ENCODE measurements at regions not wholly inside any gene's neighbourhood (a gene's known extent, or its start where the extent isn't known, plus 50 kb on each side); places are given as distances from the start of the nearest gene placed in this dataset.

- H3K4me3 ChIP-seq (ENCODE audit: low read length), result no peak overlapping the region
- no peak for DNase-seq (ENCODE audit: low read depth)
- no peak for TF ChIP-seq CTCF (conservative IDR thresholded peaks at IDR 0.05; ENCODE audit: low read depth, low read length)
These were observed 374.4 kb upstream of the MARCKS start for GRCh38 chr6:113482771-113483170.

- DNase-seq (ENCODE audit: low read depth), result no peak
- no peak overlapping the region for H3K4me3 ChIP-seq (ENCODE audit: low read length)
- TF ChIP-seq CTCF (conservative IDR thresholded peaks at IDR 0.05; ENCODE audit: low read depth, low read length), result no peak
These were observed 370.9 kb upstream of the MARCKS start for GRCh38 chr6:113486199-113486598.

- TF ChIP-seq CTCF (conservative IDR thresholded peaks at IDR 0.05; ENCODE audit: low read depth, low read length), result no peak
- no peak for DNase-seq (ENCODE audit: low read depth)
These were observed 369.6 kb upstream of the MARCKS start for GRCh38 chr6:113487489-113488058.

GRCh38 chr6:113488061-113488460 lies 369.1 kb upstream of the MARCKS start:
- no peak overlapping the region for H3K4me3 ChIP-seq (ENCODE audit: low read length)
- no peak for DNase-seq (ENCODE audit: low read depth)
- TF ChIP-seq CTCF (conservative IDR thresholded peaks at IDR 0.05; ENCODE audit: low read depth, low read length), result no peak

More at GRCh38 chr6:113487489-113488058, 369.6 kb upstream of the MARCKS start:
- no peak overlapping the region for H3K4me3 ChIP-seq (ENCODE audit: low read length)

- no peak for DNase-seq (ENCODE audit: low read depth)
- no peak overlapping the region for H3K4me3 ChIP-seq (ENCODE audit: low read length)
- peak; percentile 29 for TF ChIP-seq CTCF (conservative IDR thresholded peaks at IDR 0.05; ENCODE audit: low read depth, low read length)
These were observed 368.1 kb upstream of the MARCKS start for GRCh38 chr6:113488812-113489685.

- TF ChIP-seq CTCF (conservative IDR thresholded peaks at IDR 0.05; ENCODE audit: low read depth, low read length), result no peak
- no peak overlapping the region for H3K4me3 ChIP-seq (ENCODE audit: low read length)
- no peak for DNase-seq (ENCODE audit: low read depth)
These were observed 367.0 kb upstream of the MARCKS start for GRCh38 chr6:113489952-113490746.

Measured in retinal pigment epithelial cell (primary cell).